Neural cell (in vitro differentiated cells): ENCODE measurements at regions not wholly inside any gene's neighbourhood (a gene's known extent, or its start where the extent isn't known, plus 50 kb on each side); places are given as distances from the start of the nearest gene placed in this dataset.

ENCODE experiments used
- EP300 ChIP-seq: fragments of 450-650 bp; conservative IDR thresholded peaks from 2 replicates; pipeline ENCODE4 v1.6.1; 2014; ENCODE audit warnings: antibody characterized with exemption, mild to moderate bottlenecking, moderate library complexity; ENCODE audit not compliant: poor library complexity, severe bottlenecking
- EZH2 ChIP-seq: fragments of 200-600, 300-800 bp; shearing (Covaris generic), sonication (generic); IDR thresholded peaks from 2 replicates; pipeline ENCODE4 v1.6.1; 2014; ENCODE audit warnings: antibody characterized with exemption, low read length, borderline replicate concordance, mild to moderate bottlenecking; ENCODE audit not compliant: insufficient read depth, poor library complexity, severe bottlenecking
- MXI1 ChIP-seq: fragments of 450-650 bp; conservative IDR thresholded peaks from 2 replicates; pipeline ENCODE4 v1.6.1; 2014; ENCODE audit warnings: antibody characterized with exemption, mild to moderate bottlenecking; ENCODE audit not compliant: poor library complexity, severe bottlenecking
- POLR2AphosphoS5 ChIP-seq: IDR thresholded peaks from 2 replicates; pipeline ENCODE4 v1.6.1; 2012
- RAD21 ChIP-seq: fragments of 450-650 bp; conservative IDR thresholded peaks from 2 replicates; pipeline ENCODE4 v1.6.1; 2014; ENCODE audit warnings: antibody characterized with exemption, mild to moderate bottlenecking, moderate library complexity
- REST ChIP-seq: IDR thresholded peaks from 2 replicates; pipeline ENCODE4 v1.6.1; 2012; ENCODE audit warnings: borderline replicate concordance
- SMC3 ChIP-seq: fragments of 450-650 bp; conservative IDR thresholded peaks from 2 replicates; pipeline ENCODE4 v1.6.1; 2014; ENCODE audit warnings: antibody characterized with exemption, mild to moderate bottlenecking, moderate library complexity; ENCODE audit not compliant: poor library complexity
- TAF1 ChIP-seq: IDR thresholded peaks from 2 replicates; pipeline ENCODE4 v1.6.1; 2012; ENCODE audit warnings: low read depth
- TF ChIP-seq, protein P1 (sequence below): fragments of 450-650 bp; IDR thresholded peaks from 2 replicates; pipeline ENCODE4 v1.5.1; 2014; ENCODE audit warnings: antibody characterized with exemption, mild to moderate bottlenecking, moderate library complexity; ENCODE audit not compliant: poor library complexity, severe bottlenecking

GRCh38 chr13:40404407-40404806 is 262.0 kb downstream of the FOXO1 start:
- TF ChIP-seq POLR2AphosphoS5 (no peak), EZH2 (no peak), RAD21 (no peak), EP300 (no peak), REST (no peak), SMC3 (no peak), MXI1 (no peak), TAF1 (no peak)
- TF ChIP-seq, protein P1, sequence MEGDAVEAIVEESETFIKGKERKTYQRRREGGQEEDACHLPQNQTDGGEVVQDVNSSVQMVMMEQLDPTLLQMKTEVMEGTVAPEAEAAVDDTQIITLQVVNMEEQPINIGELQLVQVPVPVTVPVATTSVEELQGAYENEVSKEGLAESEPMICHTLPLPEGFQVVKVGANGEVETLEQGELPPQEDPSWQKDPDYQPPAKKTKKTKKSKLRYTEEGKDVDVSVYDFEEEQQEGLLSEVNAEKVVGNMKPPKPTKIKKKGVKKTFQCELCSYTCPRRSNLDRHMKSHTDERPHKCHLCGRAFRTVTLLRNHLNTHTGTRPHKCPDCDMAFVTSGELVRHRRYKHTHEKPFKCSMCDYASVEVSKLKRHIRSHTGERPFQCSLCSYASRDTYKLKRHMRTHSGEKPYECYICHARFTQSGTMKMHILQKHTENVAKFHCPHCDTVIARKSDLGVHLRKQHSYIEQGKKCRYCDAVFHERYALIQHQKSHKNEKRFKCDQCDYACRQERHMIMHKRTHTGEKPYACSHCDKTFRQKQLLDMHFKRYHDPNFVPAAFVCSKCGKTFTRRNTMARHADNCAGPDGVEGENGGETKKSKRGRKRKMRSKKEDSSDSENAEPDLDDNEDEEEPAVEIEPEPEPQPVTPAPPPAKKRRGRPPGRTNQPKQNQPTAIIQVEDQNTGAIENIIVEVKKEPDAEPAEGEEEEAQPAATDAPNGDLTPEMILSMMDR = no peak
